Stomach (tissue), 4 donors: ENCODE measurements at regions not wholly inside any gene's neighbourhood (a gene's known extent, or its start where the extent isn't known, plus 50 kb on each side); places are given as distances from the start of the nearest gene placed in this dataset.

Experiments used
- CTCF ChIP-seq, 7 experiments: fragments of 450-650 bp in 4 of 7; fragments of 200-600 bp in 3 of 7; sonication (generic) in 3 of 7; IDR thresholded peaks; one replicate each; pipeline ENCODE4 v1.5.1; 2016 to 2019; ENCODE audit warnings: antibody characterized with exemption in 7 of 7, control low read depth in 2 of 7, mild to moderate bottlenecking in 1 of 7
- POLR2A ChIP-seq, 4 donors: fragments of 450-650 bp; IDR thresholded peaks; one replicate each; pipeline ENCODE4 v1.6.1; 2016; ENCODE audit warnings: antibody characterized with exemption in 4 of 4, control low read depth in 2 of 4, mild to moderate bottlenecking in 1 of 4, moderate library complexity in 1 of 4
- POLR2AphosphoS5 ChIP-seq, 3 donors: sonication (generic); formaldehyde crosslinking; IDR thresholded peaks; one replicate each; pipeline ENCODE4 v1.6.1; 2016; ENCODE audit warnings: antibody characterized with exemption in 3 of 3

GRCh38 chrX:34381241-34381640 lies 249.1 kb upstream of the FAM47A start:
- TF ChIP-seq CTCF (IDR thresholded peaks at IDR 0.05) (no peak), POLR2AphosphoS5 (IDR thresholded peaks at IDR 0.05) (no peak), POLR2A (IDR thresholded peaks at IDR 0.05) (no peak)
